ENCODE measurements at regions not wholly inside any gene's neighbourhood (a gene's known extent, or its start where the extent isn't known, plus 50 kb on each side); places are given as distances from the start of the nearest gene placed in this dataset.

- H3K27ac Mint-ChIP-seq = no peak overlapping the region
- Histone ChIP-seq H3K36me3 (ENCODE audit: insufficient read depth, low read length) (no peaks in the 10 kb centered on the region), H3K4me3 (ENCODE audit: low read length) (no peak overlapping the region), H3K27ac (ENCODE audit: low read depth, low read length) (no peak overlapping the region), H3K9me3 (ENCODE audit: low read length) (no peaks in the 10 kb centered on the region), H3K4me1 (ENCODE audit: insufficient read depth, low read length) (no peaks in the 10 kb centered on the region), H3K27me3 (ENCODE audit: insufficient read depth, low read length, poor library complexity, severe bottlenecking) (no peaks in the 10 kb centered on the region)
- no peaks in the 10 kb centered on the region for H3K9me3 Mint-ChIP-seq
- POLR2A ChIA-PET = no interaction called here
- no peaks in the 10 kb centered on the region for H3K4me1 Mint-ChIP-seq
- DNase-seq = no peak
- CTCF ChIA-PET = no interaction called here
- no peak overlapping the region for H3K4me3 Mint-ChIP-seq
- H3K36me3 Mint-ChIP-seq = no peaks in the 10 kb centered on the region
- peaks cover 0 to 17% of the 10 kb centered on the region in 2 donors for H3K27me3 Mint-ChIP-seq
These were observed 133.3 kb downstream of the ARL4A start for GRCh38 chr7:12820777-12821176.

GRCh38 chr7:12821746-12822145 lies 134.3 kb downstream of the ARL4A start:
- H3K27me3 ChIP-seq (ENCODE audit: insufficient read depth, low read length, poor library complexity, severe bottlenecking) = no peaks in the 10 kb centered on the region
- H3K4me3 ChIP-seq (ENCODE audit: low read length) = no peak overlapping the region
- POLR2A ChIA-PET = no interaction called here
- Mint-ChIP-seq H3K4me1 (no peaks in the 10 kb centered on the region), H3K4me3 (no peak overlapping the region), H3K36me3 (no peaks in the 10 kb centered on the region), H3K27me3 (peaks cover 0 to 17% of the 10 kb centered on the region in 2 donors), H3K9me3 (no peaks in the 10 kb centered on the region), H3K27ac (no peak overlapping the region)
- H3K27ac ChIP-seq (ENCODE audit: low read depth, low read length) = no peak overlapping the region
- DNase-seq = no peak
- no peaks in the 10 kb centered on the region for H3K9me3 ChIP-seq (ENCODE audit: low read length)
- no peaks in the 10 kb centered on the region for H3K4me1 ChIP-seq (ENCODE audit: insufficient read depth, low read length)
- CTCF ChIA-PET = no interaction called here
- H3K36me3 ChIP-seq (ENCODE audit: insufficient read depth, low read length) = no peaks in the 10 kb centered on the region

- Mint-ChIP-seq H3K36me3 (no peaks in the 10 kb centered on the region), H3K27ac (no peak overlapping the region), H3K27me3 (peaks cover 0 to 1% of the 10 kb centered on the region in 2 donors), H3K9me3 (no peaks in the 10 kb centered on the region), H3K4me3 (no peak overlapping the region), H3K4me1 (no peaks in the 10 kb centered on the region)
- ChIA-PET CTCF (no interaction called here), POLR2A (no interaction called here)
- no peaks in the 10 kb centered on the region for H3K9me3 ChIP-seq (ENCODE audit: low read length)
- H3K27ac ChIP-seq (ENCODE audit: low read depth, low read length) = no peak overlapping the region
- no peaks in the 10 kb centered on the region for H3K4me1 ChIP-seq (ENCODE audit: insufficient read depth, low read length)
- H3K27me3 ChIP-seq (ENCODE audit: insufficient read depth, low read length, poor library complexity, severe bottlenecking) = no peaks in the 10 kb centered on the region
- H3K4me3 ChIP-seq (ENCODE audit: low read length) = no peak overlapping the region
- no peaks in the 10 kb centered on the region for H3K36me3 ChIP-seq (ENCODE audit: insufficient read depth, low read length)
- no peak for DNase-seq
These were observed 138.6 kb downstream of the ARL4A start for GRCh38 chr7:12826079-12826478.

GRCh38 chr7:12827219-12827821 lies 139.9 kb downstream of the ARL4A start:
- no peaks in the 10 kb centered on the region for H3K27me3 Mint-ChIP-seq
- Histone ChIP-seq H3K4me3 (ENCODE audit: low read length) (no peak overlapping the region), H3K27me3 (ENCODE audit: insufficient read depth, low read length, poor library complexity, severe bottlenecking) (no peaks in the 10 kb centered on the region), H3K9me3 (ENCODE audit: low read length) (no peaks in the 10 kb centered on the region), H3K4me1 (ENCODE audit: insufficient read depth, low read length) (no peaks in the 10 kb centered on the region), H3K36me3 (ENCODE audit: insufficient read depth, low read length) (no peaks in the 10 kb centered on the region), H3K27ac (ENCODE audit: low read depth, low read length) (no peak overlapping the region)
- no peak overlapping the region for H3K27ac Mint-ChIP-seq
- H3K36me3 Mint-ChIP-seq = no peaks in the 10 kb centered on the region
- no peak overlapping the region for H3K4me3 Mint-ChIP-seq
- no peaks in the 10 kb centered on the region for H3K9me3 Mint-ChIP-seq
- ChIA-PET CTCF (no interaction called here), POLR2A (no interaction called here)
- DNase-seq = no peak
- no peaks in the 10 kb centered on the region for H3K4me1 Mint-ChIP-seq

- no peaks in the 10 kb centered on the region for H3K4me1 Mint-ChIP-seq
- H3K27ac Mint-ChIP-seq = no peak overlapping the region
- H3K9me3 ChIP-seq (ENCODE audit: low read length) = no peaks in the 10 kb centered on the region
- CTCF ChIA-PET = no interaction called here
- no peak overlapping the region for H3K4me3 ChIP-seq (ENCODE audit: low read length)
- no peak overlapping the region for H3K4me3 Mint-ChIP-seq
- DNase-seq = no peak
- no peaks in the 10 kb centered on the region for H3K36me3 ChIP-seq (ENCODE audit: insufficient read depth, low read length)
- no peaks in the 10 kb centered on the region for H3K4me1 ChIP-seq (ENCODE audit: insufficient read depth, low read length)
- H3K27me3 Mint-ChIP-seq = no peaks in the 10 kb centered on the region
- H3K9me3 Mint-ChIP-seq = peaks cover 0 to under 1% (median under 1%) of the 10 kb centered on the region in 5 donors
- no peaks in the 10 kb centered on the region for H3K36me3 Mint-ChIP-seq
- H3K27me3 ChIP-seq (ENCODE audit: insufficient read depth, low read length, poor library complexity, severe bottlenecking) = no peaks in the 10 kb centered on the region
- POLR2A ChIA-PET = no interaction called here
- H3K27ac ChIP-seq (ENCODE audit: low read depth, low read length) = no peak overlapping the region
These were observed 140.5 kb downstream of the ARL4A start for GRCh38 chr7:12827920-12828319.

GRCh38 chr7:12831024-12831423 lies 143.6 kb downstream of the ARL4A start:
- H3K9me3 Mint-ChIP-seq = peaks cover 0 to 19% (median 10%) of the 10 kb centered on the region in 5 donors
- H3K27me3 Mint-ChIP-seq = peaks cover 0 to 2% of the 10 kb centered on the region in 2 donors
- no peaks in the 10 kb centered on the region for H3K4me1 Mint-ChIP-seq

GRCh38 chr7:12833829-12834228 lies 146.4 kb downstream of the ARL4A start:
- CTCF ChIA-PET = no interaction called here
- no peaks in the 10 kb centered on the region for H3K27me3 ChIP-seq (ENCODE audit: insufficient read depth, low read length, poor library complexity, severe bottlenecking)
- DNase-seq = no peak
- no peak overlapping the region for H3K27ac ChIP-seq (ENCODE audit: low read depth, low read length)
- no peak overlapping the region for H3K4me3 Mint-ChIP-seq
- peaks cover 2 to 3% of the 10 kb centered on the region in 2 donors for H3K27me3 Mint-ChIP-seq
- H3K9me3 ChIP-seq (ENCODE audit: low read length) = no peaks in the 10 kb centered on the region
- H3K36me3 ChIP-seq (ENCODE audit: insufficient read depth, low read length) = no peaks in the 10 kb centered on the region
- peaks cover 0 to 10% (median 0%) of the 10 kb centered on the region in 3 donors for H3K36me3 Mint-ChIP-seq
- H3K4me3 ChIP-seq (ENCODE audit: low read length) = no peak overlapping the region
- peaks cover 0 to 19% (median 10%) of the 10 kb centered on the region in 5 donors for H3K9me3 Mint-ChIP-seq
- POLR2A ChIA-PET = no interaction called here
- no peak overlapping the region for H3K27ac Mint-ChIP-seq
- H3K4me1 Mint-ChIP-seq = no peaks in the 10 kb centered on the region
- H3K4me1 ChIP-seq (ENCODE audit: insufficient read depth, low read length) = no peaks in the 10 kb centered on the region

More at GRCh38 chr7:12831024-12831423, 143.6 kb downstream of the ARL4A start:
- H3K4me3 Mint-ChIP-seq = no peak overlapping the region
- no peaks in the 10 kb centered on the region for H3K9me3 ChIP-seq (ENCODE audit: low read length)
- H3K36me3 Mint-ChIP-seq = peaks cover 0 to 10% (median 0%) of the 10 kb centered on the region in 3 donors
- POLR2A ChIA-PET = no interaction called here
- H3K4me1 ChIP-seq (ENCODE audit: insufficient read depth, low read length) = no peaks in the 10 kb centered on the region
- no peak overlapping the region for H3K27ac Mint-ChIP-seq
- no peak overlapping the region for H3K27ac ChIP-seq (ENCODE audit: low read depth, low read length)
- H3K27me3 ChIP-seq (ENCODE audit: insufficient read depth, low read length, poor library complexity, severe bottlenecking) = no peaks in the 10 kb centered on the region
- CTCF ChIA-PET = no interaction called here
- no peak overlapping the region for H3K4me3 ChIP-seq (ENCODE audit: low read length)
- no peak for DNase-seq
- H3K36me3 ChIP-seq (ENCODE audit: insufficient read depth, low read length) = no peaks in the 10 kb centered on the region

GRCh38 chr7:12834782-12835181 lies 147.3 kb downstream of the ARL4A start:
- POLR2A ChIA-PET = no interaction called here
- H3K27ac ChIP-seq (ENCODE audit: low read depth, low read length) = no peak overlapping the region
- no peaks in the 10 kb centered on the region for H3K27me3 ChIP-seq (ENCODE audit: insufficient read depth, low read length, poor library complexity, severe bottlenecking)
- H3K4me1 ChIP-seq (ENCODE audit: insufficient read depth, low read length) = no peaks in the 10 kb centered on the region
- no peak overlapping the region for H3K4me3 ChIP-seq (ENCODE audit: low read length)
- H3K9me3 ChIP-seq (ENCODE audit: low read length) = no peaks in the 10 kb centered on the region
- Mint-ChIP-seq H3K4me1 (no peaks in the 10 kb centered on the region), H3K4me3 (no peak overlapping the region), H3K36me3 (peaks cover 0 to 10% (median 0%) of the 10 kb centered on the region in 3 donors), H3K9me3 (peaks cover 0 to 19% (median 10%) of the 10 kb centered on the region in 5 donors), H3K27me3 (peaks cover 2 to 3% of the 10 kb centered on the region in 2 donors), H3K27ac (no peak overlapping the region)
- CTCF ChIA-PET = no interaction called here
- no peaks in the 10 kb centered on the region for H3K36me3 ChIP-seq (ENCODE audit: insufficient read depth, low read length)
- no peak for DNase-seq

Measured in CD8-positive, alpha-beta memory T cell (primary cell).